ENCODE measurements at regions not wholly inside any gene's neighbourhood (a gene's known extent, or its start where the extent isn't known, plus 50 kb on each side); places are given as distances from the start of the nearest gene placed in this dataset.
A peak's percentile ranks its signal among the peaks of the same experiment; 100 is the strongest.

GRCh38 chr1:244948416-244948815 lies 84.1 kb upstream of the HNRNPU start:
- FAIRE-seq, result no peak
- DNase-seq (ENCODE audit: insufficient read length, low spot score), result no peak
- TF ChIP-seq POLR2A (IDR thresholded peaks at IDR 0.05; ENCODE audit: low read depth, low read length), result no peak

GRCh38 chr1:244945109-244945671 lies 80.8 kb upstream of the HNRNPU start:
- FAIRE-seq (no peak), DNase-seq (ENCODE audit: insufficient read length, low spot score) (no peak)

GRCh38 chr1:244941121-244941520 lies 76.8 kb upstream of the HNRNPU start:
- FAIRE-seq, result no peak
- DNase-seq (ENCODE audit: insufficient read length, low spot score), result no peak

More at GRCh38 chr1:244945109-244945671, 80.8 kb upstream of the HNRNPU start:
- TF ChIP-seq POLR2A (IDR thresholded peaks at IDR 0.05; ENCODE audit: low read depth, low read length), result no peak

GRCh38 chr1:244937099-244937498 lies 72.8 kb upstream of the HNRNPU start:
- TF ChIP-seq POLR2A (IDR thresholded peaks at IDR 0.05; ENCODE audit: low read depth, low read length), result no peak
- no peak for FAIRE-seq
- DNase-seq (ENCODE audit: insufficient read length, low spot score), result no peak

More at GRCh38 chr1:244941121-244941520, 76.8 kb upstream of the HNRNPU start:
- no peak for TF ChIP-seq POLR2A (IDR thresholded peaks at IDR 0.05; ENCODE audit: low read depth, low read length)

- no peak for TF ChIP-seq POLR2A (IDR thresholded peaks at IDR 0.05; ENCODE audit: low read depth, low read length)
- FAIRE-seq, result no peak
- no peak for DNase-seq (ENCODE audit: insufficient read length, low spot score)
Measured at GRCh38 chr1:244920911-244921761, 56.8 kb upstream of the HNRNPU start.

GRCh38 chr1:244919320-244920282 lies 55.3 kb upstream of the HNRNPU start:
- FAIRE-seq, result no peak
- no peak for TF ChIP-seq POLR2A (IDR thresholded peaks at IDR 0.05; ENCODE audit: low read depth, low read length)
- no peak for DNase-seq (ENCODE audit: insufficient read length, low spot score)

- no peak for FAIRE-seq
- peak; percentile 33 for DNase-seq (ENCODE audit: insufficient read length, low spot score)
- peak; percentile 30; the same call in 1 of the 2 replicates for TF ChIP-seq POLR2A (IDR thresholded peaks at IDR 0.05; ENCODE audit: low read depth, low read length)
Measured at GRCh38 chr1:244918421-244919319, 54.3 kb upstream of the HNRNPU start.

GRCh38 chr1:244917073-244917670 lies 52.8 kb upstream of the HNRNPU start:
- DNase-seq (ENCODE audit: insufficient read length, low spot score) (no peak), FAIRE-seq (no peak)
- TF ChIP-seq POLR2A (IDR thresholded peaks at IDR 0.05; ENCODE audit: low read depth, low read length), result no peak

GRCh38 chr1:244915736-244916135 lies 51.4 kb upstream of the HNRNPU start:
- TF ChIP-seq POLR2A (IDR thresholded peaks at IDR 0.05; ENCODE audit: low read depth, low read length), result no peak
- FAIRE-seq (no peak), DNase-seq (ENCODE audit: insufficient read length, low spot score) (no peak)

GRCh38 chr1:244914761-244915160 lies 50.4 kb upstream of the HNRNPU start:
- FAIRE-seq (no peak), DNase-seq (ENCODE audit: insufficient read length, low spot score) (no peak)
- no peak for TF ChIP-seq POLR2A (IDR thresholded peaks at IDR 0.05; ENCODE audit: low read depth, low read length)
